ENCODE measurements at regions not wholly inside any gene's neighbourhood (a gene's known extent, or its start where the extent isn't known, plus 50 kb on each side); places are given as distances from the start of the nearest gene placed in this dataset.
"Not testable (repeated sequence)": the region's sequence is repeated elsewhere in the genome, so short reads cannot be mapped to it uniquely, and the experiment has no call there.

DNA sequence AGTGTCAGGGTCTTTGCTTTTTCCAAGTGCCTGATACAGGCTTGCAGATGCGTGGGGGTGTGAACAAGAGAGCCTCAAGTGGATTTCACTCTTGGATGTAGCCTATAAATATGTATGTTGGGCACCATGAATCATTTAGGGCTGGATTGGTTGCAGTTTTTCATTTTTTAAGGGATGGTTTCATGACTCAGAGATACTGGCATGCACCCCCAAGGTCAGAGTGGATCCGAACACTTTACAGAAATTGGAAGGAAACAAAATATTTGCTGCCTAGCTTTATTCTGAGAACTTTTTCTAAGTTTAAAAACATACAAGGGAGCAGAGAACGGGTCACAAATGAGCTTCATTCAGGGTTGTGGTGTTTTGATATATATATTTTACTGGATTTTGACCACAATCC, 436.8 kb upstream of the ERCC4 start:
- no peak for DNase-seq

DNA sequence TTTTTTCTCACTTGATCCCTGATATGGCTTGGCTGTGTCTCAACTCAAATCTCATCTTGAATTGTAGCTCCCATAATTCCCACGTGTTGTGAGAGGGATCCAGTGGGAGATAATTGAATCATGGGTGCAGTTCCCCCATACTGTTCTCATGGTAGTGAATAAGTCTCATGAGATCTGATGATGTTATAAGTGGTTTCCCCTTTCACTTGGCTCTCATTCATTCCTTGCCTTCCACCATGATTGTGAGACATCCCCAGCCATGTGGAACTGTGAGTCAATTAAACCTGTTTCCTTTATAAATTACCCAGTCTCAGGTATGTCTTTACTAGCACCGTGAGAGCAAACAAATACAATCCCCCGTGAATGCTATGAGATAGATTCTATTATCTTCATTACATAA, 430.5 kb upstream of the ERCC4 start:
- DNase-seq: not testable (repeated sequence)

DNA sequence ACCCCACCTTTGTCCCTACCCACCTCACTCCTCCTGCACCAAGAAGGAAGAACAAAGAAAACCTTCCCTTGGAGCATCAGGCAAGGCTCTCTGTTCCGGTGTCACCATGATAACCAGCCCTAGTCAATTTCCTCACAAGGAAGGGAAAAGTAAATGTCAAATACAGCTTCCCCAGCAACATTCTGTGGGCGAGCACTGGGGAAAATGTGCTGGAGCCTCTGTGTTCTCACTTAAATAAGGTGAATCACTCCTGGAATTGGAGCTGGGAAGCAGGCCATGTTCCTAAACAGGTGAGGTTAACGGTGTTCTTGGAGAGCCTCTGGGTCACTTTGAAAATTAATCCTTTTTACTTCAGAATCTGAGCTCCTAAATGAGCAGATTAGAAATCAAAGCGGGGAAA, 427.9 kb upstream of the ERCC4 start:
- DNase-seq: no peak

DNA sequence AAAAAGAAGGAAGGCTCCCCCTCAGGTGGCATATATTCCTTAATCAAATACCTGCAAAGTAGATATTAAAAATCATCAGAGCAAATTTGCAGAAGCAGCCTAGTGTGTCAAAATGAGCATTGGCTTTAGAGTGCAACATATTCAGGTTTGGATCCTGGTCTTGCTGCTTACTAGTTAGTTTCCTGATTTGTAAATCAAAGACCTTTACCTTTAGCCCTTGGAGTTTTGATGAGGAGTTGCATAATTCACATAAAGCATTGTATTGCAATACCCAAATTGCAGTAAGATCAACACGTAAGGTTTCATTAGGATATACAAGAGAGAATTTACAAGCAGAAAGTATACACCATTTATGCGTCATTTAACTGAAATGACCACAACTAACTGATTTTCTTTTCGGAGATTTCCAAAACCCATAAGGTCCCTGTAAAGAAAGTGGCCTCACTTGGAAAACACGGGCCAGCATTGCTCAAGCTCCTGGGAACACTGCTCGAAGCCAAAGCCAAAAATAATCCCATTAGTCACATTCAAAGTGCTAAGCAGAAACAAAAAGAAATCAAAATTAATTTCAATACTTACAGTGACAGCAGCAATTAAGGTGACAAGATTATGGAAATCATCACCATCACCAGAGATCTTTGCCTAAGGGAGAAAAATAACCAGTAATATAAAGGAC, 415.9 kb upstream of the ERCC4 start:
- no peak for DNase-seq

DNA sequence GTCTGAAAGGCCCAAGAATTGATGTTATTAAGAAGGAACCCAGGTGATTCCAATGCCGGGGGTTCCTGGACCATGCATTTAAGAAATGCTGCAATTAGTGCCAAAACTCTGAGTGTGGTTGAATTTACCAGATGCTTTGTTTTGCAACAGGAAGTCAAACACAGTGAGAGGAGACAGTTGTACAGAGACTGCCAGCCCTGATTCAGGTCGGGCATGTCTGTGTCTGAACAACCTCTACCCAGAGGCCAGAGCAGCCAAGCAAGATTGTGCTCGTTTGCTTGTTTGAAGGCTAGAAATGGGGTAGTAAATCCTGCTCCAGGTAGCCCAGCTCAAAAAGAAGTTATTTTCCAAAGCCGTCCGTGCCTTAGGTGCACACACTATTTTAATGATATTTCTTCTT, 412.4 kb upstream of the ERCC4 start:
- no peak for DNase-seq

DNA sequence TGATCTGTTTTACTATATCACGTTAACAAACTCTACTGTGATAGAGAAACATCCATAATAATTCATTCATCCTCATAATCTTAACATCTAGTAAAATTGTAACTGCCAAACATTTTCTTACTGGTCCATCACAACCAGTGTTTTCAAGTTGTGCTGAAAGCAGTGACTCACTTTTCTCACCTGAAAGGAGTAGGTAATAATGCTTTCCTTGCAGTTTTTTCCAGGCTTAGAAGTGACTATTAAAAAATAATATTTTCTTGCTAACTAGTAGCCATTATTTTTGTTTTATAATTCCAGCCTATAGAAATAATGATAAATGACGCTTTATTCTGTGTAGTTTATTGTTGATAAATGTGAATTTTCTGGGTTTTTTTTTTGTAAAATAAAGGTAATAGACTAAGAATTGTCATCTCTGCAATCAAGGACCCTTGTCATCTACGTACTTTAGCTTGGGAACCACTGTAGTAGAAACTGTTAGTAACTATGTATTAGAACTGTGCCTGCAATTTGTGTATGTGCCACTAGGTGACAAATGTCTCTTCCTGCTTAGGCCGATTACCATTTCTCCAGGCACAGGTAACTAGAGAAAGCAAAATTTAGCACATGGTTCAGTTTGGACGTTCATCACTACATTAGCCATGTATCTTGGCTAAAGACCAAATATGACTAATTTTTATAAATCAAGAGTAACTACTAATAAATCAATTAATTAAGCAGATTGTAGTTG, 409.4 kb upstream of the ERCC4 start:
- no peak for DNase-seq

DNA sequence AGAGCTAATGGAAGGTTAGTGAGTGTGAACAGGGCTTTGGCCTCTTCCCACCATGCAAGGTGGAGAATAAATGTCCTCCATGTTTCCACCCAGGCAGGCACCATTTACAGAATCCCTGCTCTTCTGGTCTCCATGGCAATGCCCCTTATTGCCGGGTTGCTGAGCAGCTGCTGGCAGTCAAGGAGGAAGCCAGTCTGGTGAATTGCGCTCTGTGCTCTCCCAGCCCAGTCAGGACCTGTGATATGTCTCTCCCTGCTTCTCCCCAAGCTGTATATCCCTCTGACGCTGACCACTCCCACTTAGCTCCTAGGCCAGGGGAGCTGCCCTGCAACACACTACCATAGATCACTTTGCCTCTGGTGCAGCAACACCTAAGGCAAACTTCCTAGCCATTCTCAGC, 402.1 kb upstream of the ERCC4 start:
- DNase-seq: no peak

DNA sequence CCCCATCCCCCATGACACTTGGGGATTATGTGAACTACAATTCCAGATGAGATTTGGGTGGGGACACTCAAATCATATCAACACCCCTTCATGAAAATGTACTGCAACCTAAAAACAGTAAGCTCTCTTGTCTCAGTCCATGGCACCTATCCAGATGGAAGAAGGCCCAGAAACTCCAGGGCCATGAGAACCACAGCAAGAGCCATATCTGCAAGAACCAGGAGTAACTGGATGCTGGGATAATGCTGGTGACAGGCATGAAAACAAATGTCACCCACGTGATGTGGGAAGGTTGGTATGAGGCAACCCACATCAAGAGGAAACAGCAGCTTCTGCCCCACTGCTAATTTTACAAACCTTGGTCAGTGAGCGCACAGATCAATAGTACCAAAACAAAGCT, 400.1 kb upstream of the ERCC4 start:
- DNase-seq: no peak

DNA sequence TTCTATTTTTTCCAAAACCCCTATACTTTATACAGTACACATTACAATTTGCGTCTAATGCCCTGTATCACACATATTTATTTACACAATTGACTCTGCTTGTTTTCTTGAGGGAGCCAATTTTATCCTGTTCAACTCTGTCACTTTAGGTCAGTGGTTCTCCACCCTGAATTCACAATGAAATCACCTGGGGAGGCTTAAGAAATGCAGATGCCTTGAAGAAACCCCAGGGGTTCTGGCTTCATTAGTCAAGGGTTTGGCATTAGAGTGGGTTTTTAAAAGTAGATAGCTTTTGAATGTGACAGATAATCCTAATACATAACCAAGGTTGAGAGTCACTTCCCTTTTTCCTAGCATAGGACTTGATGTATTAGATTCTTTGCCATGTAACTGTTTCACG, 398.6 kb upstream of the ERCC4 start:
- DNase-seq: no peak

DNA sequence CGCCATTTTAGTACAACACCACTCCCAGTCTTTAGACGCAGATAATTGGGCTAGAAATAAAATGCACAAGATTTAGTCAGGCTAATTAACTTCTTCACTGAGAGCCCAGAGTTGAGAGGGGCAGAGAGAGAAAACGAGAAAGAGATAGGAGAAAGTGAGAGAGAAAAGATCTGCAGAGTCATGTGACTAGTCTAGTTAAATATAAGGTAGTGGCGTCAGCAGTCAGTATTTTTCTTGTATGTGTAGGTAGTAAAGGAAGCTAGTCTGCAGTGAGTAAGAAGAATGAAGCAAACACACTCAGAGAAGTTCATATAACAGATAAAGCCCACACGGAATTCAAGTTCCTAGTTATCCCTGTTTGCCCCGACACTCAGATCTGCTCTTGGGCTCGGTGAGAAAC, 392.6 kb upstream of the ERCC4 start:
- DNase-seq: no peak

DNA sequence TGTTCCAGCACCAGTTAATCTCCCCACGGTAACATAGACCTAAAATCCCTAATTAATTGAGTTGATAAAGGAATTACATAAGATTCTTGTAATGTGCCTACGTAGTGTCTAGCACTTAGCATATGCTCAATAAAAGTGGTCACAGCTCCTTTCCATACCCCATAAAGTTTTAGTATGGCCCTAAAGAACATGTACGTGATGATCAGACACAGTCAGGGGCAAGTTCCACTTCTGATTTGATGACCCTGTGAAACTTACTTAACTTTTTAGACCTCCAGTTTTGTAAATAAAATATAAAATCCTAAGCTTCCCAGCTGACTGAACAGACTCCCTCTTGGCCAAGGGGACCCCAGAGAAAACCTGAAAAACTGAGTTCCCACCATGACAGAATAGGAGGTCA, 391.3 kb upstream of the ERCC4 start:
- no peak for DNase-seq

DNA sequence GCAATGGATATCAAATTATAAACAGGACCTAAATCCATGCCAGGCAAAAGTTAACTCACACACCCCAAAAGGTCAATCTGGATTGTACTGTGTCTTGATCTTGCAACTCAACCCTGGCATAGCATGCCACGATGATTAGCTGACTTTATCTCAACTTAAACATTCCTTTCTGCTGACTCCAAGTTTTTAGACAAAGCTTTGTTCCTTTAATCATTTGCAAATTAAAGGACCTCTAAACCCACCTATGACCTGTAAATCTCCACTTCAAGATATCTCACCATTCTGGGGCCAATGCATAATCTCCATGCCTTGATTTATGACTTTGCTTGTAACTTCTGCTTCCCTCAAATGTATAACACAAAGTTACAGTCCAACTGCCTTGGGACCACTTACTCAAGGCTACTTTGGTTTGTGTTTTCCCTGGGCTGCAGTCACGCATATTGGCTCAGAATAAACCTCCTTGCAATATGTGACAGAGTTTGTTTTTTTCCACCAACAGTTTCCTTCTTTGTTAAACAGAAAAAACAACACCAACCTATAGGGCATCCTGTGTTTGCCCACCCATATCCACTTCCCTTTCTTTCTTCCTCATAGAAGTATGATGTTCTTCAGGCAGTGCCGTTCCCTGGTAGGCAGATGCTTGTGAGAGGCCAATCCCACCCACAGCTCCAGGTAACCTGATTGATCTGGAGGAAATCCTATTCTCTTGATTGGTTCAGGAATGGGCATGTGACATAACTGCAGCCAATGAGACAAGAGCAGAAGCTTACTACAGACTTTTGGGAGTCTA, 390.6 kb upstream of the ERCC4 start:
- no peak for DNase-seq

DNA sequence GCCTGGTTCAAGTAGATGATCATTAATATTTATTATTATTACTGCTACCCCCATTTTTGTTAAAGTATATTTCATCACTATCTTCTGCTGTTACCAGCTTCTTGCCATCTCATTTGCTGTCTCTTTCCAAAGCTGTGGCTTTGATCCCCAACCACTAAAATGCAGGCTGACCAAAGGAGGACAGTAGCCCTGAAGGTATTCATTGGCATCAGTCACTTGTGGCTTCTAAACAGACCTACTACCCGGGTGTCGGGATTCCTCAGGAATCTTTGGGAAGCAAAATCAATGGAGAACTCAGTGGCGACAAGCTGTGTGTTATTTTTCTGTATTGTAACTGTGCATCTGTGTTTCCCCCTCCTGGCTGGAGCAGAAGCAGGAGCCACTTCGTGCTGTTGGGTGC, 379.2 kb upstream of the ERCC4 start:
- no peak for DNase-seq

DNA sequence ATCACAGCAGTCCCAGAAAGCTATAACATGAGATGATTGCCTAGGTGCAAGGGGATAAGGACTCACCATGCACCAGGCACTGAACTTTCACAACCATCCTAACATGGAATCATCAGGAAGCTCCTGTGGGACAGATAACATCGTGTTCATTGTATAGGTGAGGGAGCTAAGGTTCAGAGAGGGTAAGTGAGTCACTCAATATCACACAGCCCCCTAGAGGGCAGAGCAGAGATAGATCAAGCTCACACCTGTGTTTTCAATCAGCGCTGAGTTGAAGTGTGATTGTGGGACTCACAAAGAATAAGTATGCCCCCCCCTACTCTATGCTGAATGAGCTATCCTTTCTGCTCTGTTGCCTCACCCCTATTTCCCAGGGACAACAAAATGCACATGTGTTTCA, 377.7 kb upstream of the ERCC4 start:
- no peak for DNase-seq

DNA sequence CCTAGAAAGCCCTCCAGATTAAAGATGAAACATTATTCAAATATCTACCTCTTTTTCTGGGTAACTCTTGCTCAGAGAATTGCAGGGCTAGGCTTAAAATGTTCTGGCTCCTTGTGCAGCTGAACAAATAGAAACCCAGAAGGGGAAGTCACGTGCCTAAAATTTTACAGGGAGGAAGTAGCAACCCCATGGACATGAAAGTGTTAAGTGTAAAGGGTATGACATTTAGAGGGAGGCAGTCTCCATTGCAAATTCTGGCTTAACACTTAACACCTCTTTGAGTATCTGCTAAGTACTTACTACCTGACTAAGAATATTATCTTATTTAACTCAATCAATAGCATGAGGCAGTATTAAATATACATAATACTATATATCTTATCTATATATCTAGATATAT, 376.1 kb upstream of the ERCC4 start:
- DNase-seq: no peak

DNA sequence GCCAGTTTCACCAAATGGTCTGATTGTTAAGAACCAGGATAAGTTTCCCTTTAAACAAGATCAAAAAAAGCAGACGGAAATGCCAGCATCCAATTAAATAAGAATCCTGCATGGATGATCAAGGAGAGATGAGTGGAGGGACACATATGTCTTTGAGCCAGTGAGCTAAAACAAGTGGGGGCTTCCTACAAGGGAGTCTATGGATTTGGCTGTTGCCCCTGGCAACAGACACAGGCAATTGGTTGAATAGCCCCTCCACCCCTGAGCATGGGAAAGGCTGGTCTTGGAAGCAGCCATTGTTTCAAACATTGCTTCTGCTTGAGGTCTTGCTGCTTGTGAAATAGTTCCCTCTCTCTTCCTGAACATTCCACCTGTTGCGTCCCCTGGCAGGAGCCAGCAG, 374.7 kb upstream of the ERCC4 start:
- no peak for DNase-seq

DNA sequence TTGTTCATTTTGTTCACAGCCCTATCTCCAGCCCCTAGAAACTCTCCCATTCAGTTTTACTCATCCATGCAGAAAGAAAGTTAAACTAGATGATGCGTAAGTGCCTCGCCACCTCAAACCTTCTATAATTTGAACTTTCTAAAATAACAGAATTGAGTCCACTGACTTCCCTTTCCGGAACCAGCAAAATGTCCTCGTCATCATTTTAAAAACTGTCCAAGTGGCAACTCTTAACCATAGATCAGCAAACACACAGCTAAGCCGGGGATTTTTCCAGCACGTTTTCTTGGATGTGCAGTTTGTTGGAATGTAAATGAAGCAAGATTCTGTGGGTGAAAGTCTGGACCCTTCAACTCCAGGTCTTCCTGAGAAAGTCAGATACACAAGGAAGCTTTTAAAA, 369.7 kb upstream of the ERCC4 start:
- DNase-seq: no peak

DNA sequence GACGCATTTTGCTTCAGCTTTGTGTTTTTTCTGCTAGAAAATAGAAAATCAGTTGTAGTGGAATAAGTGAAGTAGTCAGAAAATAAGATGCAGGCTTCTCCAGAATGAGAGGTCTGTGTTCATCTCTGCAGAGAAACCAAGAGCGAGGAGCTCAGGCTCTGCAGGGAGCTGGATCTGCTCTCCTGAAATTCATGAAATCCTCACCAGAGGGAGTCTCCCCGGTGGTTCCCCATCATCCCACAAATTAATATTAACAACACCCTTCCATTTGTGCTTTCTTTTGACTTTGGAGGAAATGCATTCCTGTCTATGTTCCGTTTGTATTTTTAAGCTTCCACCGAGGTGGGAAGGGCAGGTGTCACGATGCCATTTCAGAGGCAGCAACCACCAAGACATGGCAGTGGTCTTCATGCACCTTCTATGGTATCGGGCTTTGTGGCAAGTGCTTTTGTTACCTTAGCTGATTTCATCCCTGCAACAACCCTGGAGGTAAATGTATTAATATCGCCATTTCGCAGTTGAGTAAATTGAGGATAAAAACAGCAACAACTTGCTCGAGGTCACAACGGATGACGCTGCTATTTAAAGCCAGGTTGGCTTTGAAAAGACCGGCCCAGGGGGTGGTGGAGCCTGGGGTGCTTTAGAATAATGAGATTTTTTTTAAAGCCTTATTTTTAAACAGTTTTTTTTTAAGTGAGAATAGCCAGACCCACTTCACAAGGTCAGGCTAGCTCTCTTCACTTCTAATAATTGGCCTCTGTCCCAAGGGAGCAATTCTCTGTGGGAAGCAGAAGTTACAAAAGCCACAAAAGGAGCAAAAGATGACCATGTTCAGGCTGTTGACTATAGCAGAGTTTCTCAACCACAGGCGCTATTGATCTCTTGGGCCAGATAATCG, 367.6 kb upstream of the ERCC4 start:
- DNase-seq: no peak

DNA sequence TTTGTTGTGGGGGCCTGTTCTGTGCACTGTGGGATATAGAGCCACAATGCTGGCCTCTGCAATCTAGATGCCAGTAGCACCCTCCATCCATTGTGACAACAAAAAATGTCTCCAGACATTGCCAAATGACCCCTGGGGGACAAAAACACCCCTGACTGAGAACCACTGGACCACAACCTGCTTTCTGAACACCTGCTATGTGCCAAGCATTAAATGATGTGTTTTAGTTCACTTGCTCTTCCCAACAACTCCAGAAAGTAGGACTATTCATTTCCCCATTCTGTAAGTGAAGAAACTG, 367.0 kb upstream of the ERCC4 start:
- DNase-seq: no peak

DNA sequence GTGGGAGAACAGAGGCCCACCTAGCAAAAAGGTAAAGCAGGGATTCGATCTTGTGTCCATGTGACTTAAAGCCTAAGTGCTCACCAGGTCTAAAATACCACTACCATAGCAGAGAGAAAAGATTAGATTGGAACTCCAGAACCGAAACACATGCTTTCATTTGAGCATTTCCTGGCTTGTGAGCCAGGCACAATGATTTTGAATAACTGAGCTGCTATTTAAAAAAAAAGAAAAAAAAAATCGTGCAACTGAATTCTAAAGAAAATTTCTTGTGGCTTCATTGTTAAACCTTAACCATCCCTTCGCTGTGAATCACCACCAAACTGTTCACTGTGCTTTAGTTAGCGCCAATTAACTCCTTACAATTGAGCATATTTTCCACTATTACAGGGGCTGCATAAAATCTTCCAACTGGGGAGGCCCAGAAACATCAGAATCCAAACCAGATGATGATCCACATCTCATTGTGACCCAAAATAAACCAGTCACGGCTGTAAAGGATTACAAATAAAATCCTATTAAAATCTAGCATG, 366.4 kb upstream of the ERCC4 start:
- DNase-seq: no peak

DNA sequence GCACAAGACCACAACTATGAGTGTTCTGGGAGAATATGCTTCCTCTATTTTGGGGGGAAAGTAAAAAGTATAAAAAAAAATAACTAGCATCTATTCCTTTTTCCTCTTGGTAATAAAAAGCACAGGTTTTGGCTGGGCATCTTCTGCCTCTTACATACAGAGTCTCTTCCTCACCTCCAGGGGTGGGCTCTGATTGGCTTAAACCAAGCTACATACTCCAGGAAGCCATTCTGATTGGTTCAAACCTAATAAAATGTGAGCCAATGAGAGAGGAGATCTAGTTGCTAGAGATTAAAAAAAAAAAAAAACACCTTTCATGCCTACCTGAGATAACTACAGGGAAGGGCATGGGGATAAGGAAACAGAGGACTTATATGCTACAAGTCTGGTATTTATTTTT, 365.9 kb upstream of the ERCC4 start:
- DNase-seq: no peak

DNA sequence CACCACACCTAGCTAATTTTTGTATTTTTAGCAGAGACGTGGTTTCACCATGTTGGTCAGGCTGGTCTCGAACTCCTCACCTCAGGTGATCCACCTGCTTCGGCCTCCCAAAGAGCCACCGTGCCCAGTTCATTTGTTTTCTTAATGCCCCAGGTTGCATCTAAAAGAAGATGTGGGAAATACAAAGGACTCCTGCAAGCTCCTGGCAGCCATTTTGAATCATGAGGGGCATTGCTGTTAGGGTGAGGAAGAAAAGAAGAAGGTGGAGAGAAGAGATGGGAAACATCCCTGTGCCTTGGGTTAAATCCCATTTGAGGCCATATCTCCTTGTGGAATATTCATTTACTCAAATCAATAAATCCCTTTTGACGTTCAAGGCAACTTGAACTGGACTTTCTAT, 365.3 kb upstream of the ERCC4 start:
- DNase-seq: no peak

DNA sequence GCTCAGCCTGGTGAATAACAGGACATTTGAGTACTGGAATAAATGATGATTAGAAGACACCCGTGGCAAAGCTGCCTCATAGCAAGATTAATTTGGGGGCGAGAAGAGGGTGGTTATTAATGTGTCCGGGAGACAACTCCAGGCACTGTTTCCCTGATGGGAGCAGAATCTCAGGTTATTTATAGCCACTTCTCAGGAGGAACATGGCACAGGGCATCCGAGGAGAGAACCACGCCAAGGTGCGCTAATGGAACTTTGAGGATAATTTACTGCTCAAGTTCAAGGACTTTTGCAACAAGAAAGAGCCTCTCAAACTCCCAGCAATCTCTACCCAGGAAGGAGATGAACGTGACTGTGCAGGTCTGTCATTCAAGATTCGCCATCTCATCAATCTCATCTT, 362.5 kb upstream of the ERCC4 start:
- DNase-seq: no peak
